ENCODE measurements at regions not wholly inside any gene's neighbourhood (a gene's known extent, or its start where the extent isn't known, plus 50 kb on each side); places are given as distances from the start of the nearest gene placed in this dataset.

DNA sequence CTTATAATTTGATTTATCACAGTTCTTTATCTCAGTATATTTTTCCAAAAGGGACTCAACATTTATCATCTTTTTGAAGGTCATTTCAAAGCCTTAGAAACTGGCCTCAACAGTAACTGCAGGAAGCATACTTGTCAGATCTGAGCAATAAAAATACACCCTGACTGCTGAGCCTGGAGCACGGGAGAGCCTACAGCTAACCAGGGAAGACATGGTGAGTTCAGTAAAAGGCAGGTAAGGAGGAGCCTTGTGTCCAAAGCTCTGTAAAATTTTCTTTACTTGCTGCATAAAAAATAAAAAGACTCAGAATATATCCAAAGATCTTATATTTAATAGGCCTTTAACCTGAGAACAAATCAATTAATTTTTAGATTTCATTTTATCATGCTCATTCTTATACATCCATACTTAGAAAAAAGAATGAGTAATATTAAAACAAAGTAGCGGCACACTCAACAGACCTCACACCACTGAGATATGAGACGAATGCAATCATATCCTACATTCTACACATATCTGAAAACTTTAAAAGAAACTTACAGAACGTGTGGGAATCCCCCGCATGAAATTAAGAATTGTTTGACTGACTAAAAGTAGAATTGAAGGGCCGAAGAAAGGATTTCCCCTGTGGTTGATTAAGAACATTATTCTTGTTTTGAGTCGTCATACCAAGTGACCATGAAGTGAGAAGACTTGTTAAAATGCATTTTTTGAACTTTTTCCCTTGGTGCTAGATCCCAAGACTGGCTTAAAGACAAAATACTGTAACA lies 296.4 kb upstream of the MKLN1 start:
- no peaks in the 10 kb centered on the region for H3K27me3 ChIP-seq (ENCODE audit: control insufficient read depth, insufficient read depth, low read length)
- no peak for FAIRE-seq
- TF ChIP-seq, protein P1, sequence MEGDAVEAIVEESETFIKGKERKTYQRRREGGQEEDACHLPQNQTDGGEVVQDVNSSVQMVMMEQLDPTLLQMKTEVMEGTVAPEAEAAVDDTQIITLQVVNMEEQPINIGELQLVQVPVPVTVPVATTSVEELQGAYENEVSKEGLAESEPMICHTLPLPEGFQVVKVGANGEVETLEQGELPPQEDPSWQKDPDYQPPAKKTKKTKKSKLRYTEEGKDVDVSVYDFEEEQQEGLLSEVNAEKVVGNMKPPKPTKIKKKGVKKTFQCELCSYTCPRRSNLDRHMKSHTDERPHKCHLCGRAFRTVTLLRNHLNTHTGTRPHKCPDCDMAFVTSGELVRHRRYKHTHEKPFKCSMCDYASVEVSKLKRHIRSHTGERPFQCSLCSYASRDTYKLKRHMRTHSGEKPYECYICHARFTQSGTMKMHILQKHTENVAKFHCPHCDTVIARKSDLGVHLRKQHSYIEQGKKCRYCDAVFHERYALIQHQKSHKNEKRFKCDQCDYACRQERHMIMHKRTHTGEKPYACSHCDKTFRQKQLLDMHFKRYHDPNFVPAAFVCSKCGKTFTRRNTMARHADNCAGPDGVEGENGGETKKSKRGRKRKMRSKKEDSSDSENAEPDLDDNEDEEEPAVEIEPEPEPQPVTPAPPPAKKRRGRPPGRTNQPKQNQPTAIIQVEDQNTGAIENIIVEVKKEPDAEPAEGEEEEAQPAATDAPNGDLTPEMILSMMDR (IDR thresholded peaks at IDR 0.05; ENCODE audit: insufficient read depth, low read length, severe bottlenecking): no peak

GRCh38 chr7:131032786-131033185 lies 294.9 kb upstream of the MKLN1 start:
- no peak overlapping the region for H3K4me3 ChIP-seq (ENCODE audit: low read depth, low read length)
- FAIRE-seq: no peak
- TF ChIP-seq, protein P1 (IDR thresholded peaks at IDR 0.05; ENCODE audit: insufficient read depth, low read length, severe bottlenecking): no peak
- DNase-seq (ENCODE audit: low read depth): no peak
- H3K36me3 ChIP-seq (ENCODE audit: control insufficient read depth, insufficient read depth, low read length): no peaks in the 10 kb centered on the region
- H3K27me3 ChIP-seq (ENCODE audit: control insufficient read depth, insufficient read depth, low read length): no peaks in the 10 kb centered on the region

More for the DNA sequence above, 296.4 kb upstream of the MKLN1 start:
- Histone ChIP-seq H3K36me3 (ENCODE audit: control insufficient read depth, insufficient read depth, low read length) (no peaks in the 10 kb centered on the region), H3K4me3 (ENCODE audit: low read depth, low read length) (no peak overlapping the region)
- no peak for DNase-seq (ENCODE audit: low read depth)

GRCh38 chr7:131034166-131034881 lies 293.4 kb upstream of the MKLN1 start:
- no peak for DNase-seq (ENCODE audit: low read depth)
- Histone ChIP-seq H3K27me3 (ENCODE audit: control insufficient read depth, insufficient read depth, low read length) (no peaks in the 10 kb centered on the region), H3K4me3 (ENCODE audit: low read depth, low read length) (no peak overlapping the region), H3K36me3 (ENCODE audit: control insufficient read depth, insufficient read depth, low read length) (no peaks in the 10 kb centered on the region)
- no peak for FAIRE-seq
- TF ChIP-seq, protein P1 (IDR thresholded peaks at IDR 0.05; ENCODE audit: insufficient read depth, low read length, severe bottlenecking): no peak

- FAIRE-seq (no peak), DNase-seq (ENCODE audit: low read depth) (no peak)
- Histone ChIP-seq H3K4me3 (ENCODE audit: low read depth, low read length) (no peak overlapping the region), H3K36me3 (ENCODE audit: control insufficient read depth, insufficient read depth, low read length) (no peaks in the 10 kb centered on the region), H3K27me3 (ENCODE audit: control insufficient read depth, insufficient read depth, low read length) (no peaks in the 10 kb centered on the region)
- TF ChIP-seq, protein P1 (IDR thresholded peaks at IDR 0.05; ENCODE audit: insufficient read depth, low read length, severe bottlenecking): no peak
These were observed 292.4 kb upstream of the MKLN1 start for GRCh38 chr7:131035088-131035770.

DNA sequence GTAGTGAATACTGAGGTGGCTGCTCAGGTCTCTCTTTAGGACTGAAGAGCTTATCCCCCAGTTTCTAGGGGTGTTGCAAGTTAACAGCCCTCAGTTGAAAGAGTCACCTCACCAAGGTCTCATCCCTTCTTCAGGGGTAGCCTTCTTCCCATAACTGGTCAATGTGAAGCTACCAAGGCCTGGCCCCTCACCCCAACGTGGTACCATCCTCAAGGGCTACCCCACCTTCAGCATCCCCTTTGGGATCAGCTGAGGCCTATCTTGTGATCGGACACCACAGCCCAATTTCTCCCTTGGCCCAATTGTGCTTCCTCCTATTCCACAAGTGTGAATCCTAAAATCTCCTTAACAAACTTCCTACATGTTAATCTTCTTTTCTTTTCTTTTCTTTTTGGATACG lies 289.5 kb upstream of the MKLN1 start:
- TF ChIP-seq, protein P1 (IDR thresholded peaks at IDR 0.05; ENCODE audit: insufficient read depth, low read length, severe bottlenecking): no peak
- DNase-seq (ENCODE audit: low read depth): no peak
- Histone ChIP-seq H3K27me3 (ENCODE audit: control insufficient read depth, insufficient read depth, low read length) (no peaks in the 10 kb centered on the region), H3K36me3 (ENCODE audit: control insufficient read depth, insufficient read depth, low read length) (no peaks in the 10 kb centered on the region), H3K4me3 (ENCODE audit: low read depth, low read length) (no peak overlapping the region)
- FAIRE-seq: no peak

Measured in bronchial epithelial cell (primary cell).